ENCODE measurements at regions not wholly inside any gene's neighbourhood (a gene's known extent, or its start where the extent isn't known, plus 50 kb on each side); places are given as distances from the start of the nearest gene placed in this dataset.

- no peak for DNase-seq
- Histone ChIP-seq H3K27ac (no peak overlapping the region), H3K36me3 (no peaks in the 10 kb centered on the region), H3K27me3 (no peaks in the 10 kb centered on the region), H3K4me1 (no peaks in the 10 kb centered on the region), H3K4me3 (no peak overlapping the region), H3K9me3 (no peaks in the 10 kb centered on the region)
- TF ChIP-seq EP300 (IDR thresholded peaks at IDR 0.05): no peak
- no peak for TF ChIP-seq CTCF (IDR thresholded peaks at IDR 0.05)
- no peak for TF ChIP-seq POLR2AphosphoS5 (IDR thresholded peaks at IDR 0.05)
- no peak for TF ChIP-seq POLR2A (IDR thresholded peaks at IDR 0.05)
- 79 to 92% (median 85%) methylated on average over 5 of the region's 5 CpGs for WGBS, 5 donors
- intact Hi-C loops (cut with DNase I; ENCODE audit: low total_unique reads): no loop called here
These were observed 600.2 kb upstream of the GRM7 start for GRCh38 chr3:6260551-6261191.

DNA sequence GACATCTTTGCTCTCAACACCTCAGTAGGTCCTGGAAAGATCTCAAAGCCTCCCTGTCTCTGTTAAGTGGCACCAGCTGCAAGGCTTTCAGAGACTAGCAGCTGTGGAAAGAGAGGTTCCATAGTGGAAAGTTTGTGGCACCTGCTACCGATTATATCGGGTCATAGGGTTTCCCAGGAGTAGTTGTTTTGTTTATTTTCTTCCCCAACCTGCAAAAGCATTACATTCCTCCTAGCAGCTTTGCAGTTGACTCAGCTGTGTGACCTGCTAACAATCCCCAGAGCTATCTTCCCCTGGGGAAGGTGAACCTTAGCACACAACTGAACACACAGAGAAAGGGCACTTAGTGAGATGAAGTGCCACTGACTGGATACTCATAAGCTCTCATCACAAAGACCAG is 598.9 kb upstream of the GRM7 start:
- H3K27me3 ChIP-seq: no peaks in the 10 kb centered on the region
- H3K36me3 ChIP-seq: no peaks in the 10 kb centered on the region
- 21 to 54% (median 32%) methylated on average over 2 of the region's 2 CpGs for WGBS, 5 donors
- intact Hi-C loops (cut with DNase I; ENCODE audit: low total_unique reads): no loop called here
- TF ChIP-seq CTCF (IDR thresholded peaks at IDR 0.05) (no peak), EP300 (IDR thresholded peaks at IDR 0.05) (no peak), POLR2AphosphoS5 (IDR thresholded peaks at IDR 0.05) (no peak), POLR2A (IDR thresholded peaks at IDR 0.05) (no peak)
- H3K9me3 ChIP-seq: no peaks in the 10 kb centered on the region
- no peak overlapping the region for H3K4me3 ChIP-seq
- H3K27ac ChIP-seq: no peak overlapping the region
- DNase-seq: no peak
- no peaks in the 10 kb centered on the region for H3K4me1 ChIP-seq

- WGBS, 5 donors: 74 to 92% (median 88%) methylated on average over 1 of the region's 1 CpG
These were observed 596.9 kb upstream of the GRM7 start for GRCh38 chr3:6264036-6264435.

GRCh38 chr3:6264906-6265305 is 596.0 kb upstream of the GRM7 start:
- Histone ChIP-seq H3K27me3 (no peaks in the 10 kb centered on the region), H3K4me1 (no peaks in the 10 kb centered on the region), H3K4me3 (no peak overlapping the region), H3K27ac (no peak overlapping the region), H3K9me3 (no peaks in the 10 kb centered on the region), H3K36me3 (no peaks in the 10 kb centered on the region)
- WGBS, 5 donors: 59 to 73% (median 64%) methylated on average over 1 of the region's 1 CpG
- TF ChIP-seq POLR2A (IDR thresholded peaks at IDR 0.05) (no peak), EP300 (IDR thresholded peaks at IDR 0.05) (no peak), CTCF (IDR thresholded peaks at IDR 0.05) (no peak), POLR2AphosphoS5 (IDR thresholded peaks at IDR 0.05) (no peak)
- DNase-seq: no peak
- intact Hi-C loops (cut with DNase I; ENCODE audit: low total_unique reads): no loop called here

More at GRCh38 chr3:6264036-6264435, 596.9 kb upstream of the GRM7 start:
- Histone ChIP-seq H3K27ac (no peak overlapping the region), H3K27me3 (no peaks in the 10 kb centered on the region), H3K4me3 (no peak overlapping the region), H3K4me1 (no peaks in the 10 kb centered on the region), H3K9me3 (no peaks in the 10 kb centered on the region), H3K36me3 (no peaks in the 10 kb centered on the region)
- TF ChIP-seq EP300 (IDR thresholded peaks at IDR 0.05) (no peak), POLR2A (IDR thresholded peaks at IDR 0.05) (no peak), CTCF (IDR thresholded peaks at IDR 0.05) (no peak), POLR2AphosphoS5 (IDR thresholded peaks at IDR 0.05) (no peak)
- intact Hi-C loops (cut with DNase I; ENCODE audit: low total_unique reads): no loop called here
- DNase-seq: no peak

Data from stomach (tissue), 8 donors.